GM23338 (cell line): ENCODE measurements at regions not wholly inside any gene's neighbourhood (a gene's known extent, or its start where the extent isn't known, plus 50 kb on each side); places are given as distances from the start of the nearest gene placed in this dataset.

ENCODE experiments used
- EZH2 ChIP-seq: fragments of 200-600 bp; sonication (generic); IDR thresholded peaks from one replicate; pipeline ENCODE4 v1.8.0; 2017; ENCODE audit warnings: antibody characterized with exemption, mild to moderate bottlenecking, low read depth; ENCODE audit not compliant: unreplicated experiment
- EZH2phosphoT487 ChIP-seq: fragments of 200-600 bp; sonication (generic); IDR thresholded peaks from one replicate; pipeline ENCODE4 v1.8.1; 2018; ENCODE audit warnings: antibody characterized with exemption; ENCODE audit not compliant: unreplicated experiment
- POLR2AphosphoS5 ChIP-seq: IDR thresholded peaks from 2 replicates; pipeline ENCODE4 v1.6.1; 2016; ENCODE audit warnings: antibody characterized with exemption, low read depth
- ZNF114 ChIP-seq: fragments of 250-450 bp; sonication (Bioruptor Pico); IDR thresholded peaks from 2 replicates; pipeline ENCODE4 v1.5.0; 2020; ENCODE audit warnings: mild to moderate bottlenecking, moderate library complexity
- TF ChIP-seq, protein P1 (sequence below), 2 experiments: fragments of 200-600 bp in 1 of 2; sonication (generic) in 1 of 2; conservative IDR thresholded peaks; 2 replicates each; pipeline versions ENCODE4 v1.5.1 to v1.6.1; 2016 to 2017; ENCODE audit warnings: antibody characterized with exemption in 2 of 2, low read depth in 2 of 2, mild to moderate bottlenecking in 2 of 2, moderate library complexity in 1 of 2

DNA sequence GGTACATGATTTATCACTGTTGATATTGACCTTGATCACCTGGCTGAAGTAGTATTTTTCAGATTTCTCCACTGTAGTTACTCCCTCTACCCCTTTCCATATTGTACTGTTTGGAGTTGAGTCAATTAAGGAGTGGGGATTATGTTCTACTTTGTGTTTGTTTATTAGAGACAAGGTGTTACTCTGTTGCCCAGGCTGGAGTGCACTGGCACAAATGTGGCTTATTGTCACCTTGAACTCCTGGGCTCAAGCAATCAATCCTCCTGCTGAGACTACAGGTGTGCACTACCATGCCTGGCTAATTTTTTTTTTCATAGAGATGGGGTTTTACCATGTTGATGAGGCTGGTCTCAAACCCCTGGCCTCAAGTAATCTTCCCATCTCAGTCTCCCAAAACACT, 85.3 kb upstream of the CCDC90B start:
- TF ChIP-seq, protein P1, sequence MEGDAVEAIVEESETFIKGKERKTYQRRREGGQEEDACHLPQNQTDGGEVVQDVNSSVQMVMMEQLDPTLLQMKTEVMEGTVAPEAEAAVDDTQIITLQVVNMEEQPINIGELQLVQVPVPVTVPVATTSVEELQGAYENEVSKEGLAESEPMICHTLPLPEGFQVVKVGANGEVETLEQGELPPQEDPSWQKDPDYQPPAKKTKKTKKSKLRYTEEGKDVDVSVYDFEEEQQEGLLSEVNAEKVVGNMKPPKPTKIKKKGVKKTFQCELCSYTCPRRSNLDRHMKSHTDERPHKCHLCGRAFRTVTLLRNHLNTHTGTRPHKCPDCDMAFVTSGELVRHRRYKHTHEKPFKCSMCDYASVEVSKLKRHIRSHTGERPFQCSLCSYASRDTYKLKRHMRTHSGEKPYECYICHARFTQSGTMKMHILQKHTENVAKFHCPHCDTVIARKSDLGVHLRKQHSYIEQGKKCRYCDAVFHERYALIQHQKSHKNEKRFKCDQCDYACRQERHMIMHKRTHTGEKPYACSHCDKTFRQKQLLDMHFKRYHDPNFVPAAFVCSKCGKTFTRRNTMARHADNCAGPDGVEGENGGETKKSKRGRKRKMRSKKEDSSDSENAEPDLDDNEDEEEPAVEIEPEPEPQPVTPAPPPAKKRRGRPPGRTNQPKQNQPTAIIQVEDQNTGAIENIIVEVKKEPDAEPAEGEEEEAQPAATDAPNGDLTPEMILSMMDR (conservative IDR thresholded peaks at IDR 0.05; ENCODE audit: low read depth in 2 of 2): no peak
- no peak for TF ChIP-seq EZH2
- TF ChIP-seq EZH2phosphoT487: no peak
- TF ChIP-seq ZNF114: no peak
- TF ChIP-seq POLR2AphosphoS5: no peak
